NCI-H82 treated with DMSO at 0.1 percent for 48 hours (cell line): ENCODE measurements at regions not wholly inside any gene's neighbourhood (a gene's known extent, or its start where the extent isn't known, plus 50 kb on each side); places are given as distances from the start of the nearest gene placed in this dataset.
"Not testable (repeated sequence)": the region's sequence is repeated elsewhere in the genome, so short reads cannot be mapped to it uniquely, and the experiment has no call there.

Source experiments
- DNase-seq: peaks from one replicate; lab custom pipeline; 2025; ENCODE audit not compliant: unreplicated experiment; lab: John Stamatoyannopoulos, UW

DNA sequence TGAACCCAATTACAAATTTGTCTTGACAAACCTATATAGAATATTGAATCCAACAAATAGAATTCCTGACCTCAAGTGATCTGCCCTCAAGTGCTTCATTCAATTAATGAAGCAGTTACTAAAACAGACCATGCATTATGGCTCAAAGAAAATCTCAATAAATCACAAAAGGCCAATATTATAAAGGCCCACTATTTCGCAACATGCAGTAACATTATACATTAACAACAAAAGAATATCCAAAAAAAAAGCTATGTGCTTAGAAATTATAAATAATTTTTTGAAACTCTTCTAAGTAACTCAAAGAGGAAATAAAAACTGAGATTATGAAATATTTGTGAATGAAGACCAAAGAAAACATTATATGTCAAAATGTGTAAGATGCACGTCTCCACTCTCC is 177.7 kb downstream of the ZNF674 start:
- no peak for DNase-seq

DNA sequence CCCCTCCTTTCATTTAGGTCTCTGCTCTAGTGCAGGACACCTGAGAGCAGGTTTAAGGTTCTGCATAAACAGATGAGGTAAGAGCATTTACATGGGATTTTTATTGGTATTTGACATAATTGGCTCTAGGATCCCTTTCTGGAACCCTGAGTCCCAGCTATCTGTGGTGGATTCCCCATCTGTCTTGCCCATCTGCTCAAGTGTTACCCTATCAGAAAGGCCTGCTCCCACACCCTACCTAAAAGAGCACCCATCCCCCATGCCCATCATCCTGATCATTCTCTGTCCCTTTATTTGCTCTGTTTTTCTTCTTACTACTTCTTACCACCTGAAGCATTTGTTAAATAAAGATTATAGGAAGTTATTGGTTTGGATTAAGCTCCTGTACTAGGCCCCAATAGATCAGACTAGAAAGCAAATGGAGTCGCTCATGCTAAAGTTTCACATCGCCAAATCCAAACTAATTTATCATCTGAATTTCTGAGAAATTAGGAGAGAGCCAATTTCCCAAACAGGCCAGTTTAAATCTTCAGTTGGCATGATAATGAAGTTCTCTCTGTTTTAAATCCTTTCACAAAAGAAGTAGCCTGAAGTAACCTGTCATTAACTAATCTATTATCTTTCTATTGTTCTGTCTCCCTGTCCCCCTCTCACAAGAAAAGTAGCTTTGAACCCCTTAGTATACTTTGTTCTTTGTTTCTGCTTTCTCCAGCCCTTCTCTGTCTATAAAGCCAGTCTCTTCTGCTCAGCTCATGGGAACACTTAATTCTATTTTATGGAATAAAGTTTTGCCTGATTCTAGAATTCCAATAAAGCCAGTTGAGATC is 178.6 kb downstream of the ZNF674 start:
- DNase-seq, result peak; percentile 92

DNA sequence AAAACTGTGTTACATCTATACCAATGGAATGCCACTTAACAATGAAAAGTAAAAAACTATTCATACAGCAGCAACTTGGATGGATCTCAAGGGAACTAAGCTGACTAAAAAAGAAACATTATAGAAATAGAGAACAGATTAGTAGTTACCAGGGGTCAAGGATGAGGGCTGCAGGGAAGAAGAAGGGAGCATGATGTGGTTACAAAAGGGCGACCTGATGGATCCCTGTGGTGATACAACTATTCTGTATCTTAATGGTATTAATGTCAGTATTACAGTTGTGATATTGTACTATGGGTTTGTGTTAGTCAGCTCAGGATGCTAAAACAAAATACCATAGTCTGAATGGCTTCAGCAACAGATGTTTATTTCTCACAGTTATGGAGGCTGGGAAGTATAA is 190.7 kb downstream of the ZNF674 start:
- no peak for DNase-seq

DNA sequence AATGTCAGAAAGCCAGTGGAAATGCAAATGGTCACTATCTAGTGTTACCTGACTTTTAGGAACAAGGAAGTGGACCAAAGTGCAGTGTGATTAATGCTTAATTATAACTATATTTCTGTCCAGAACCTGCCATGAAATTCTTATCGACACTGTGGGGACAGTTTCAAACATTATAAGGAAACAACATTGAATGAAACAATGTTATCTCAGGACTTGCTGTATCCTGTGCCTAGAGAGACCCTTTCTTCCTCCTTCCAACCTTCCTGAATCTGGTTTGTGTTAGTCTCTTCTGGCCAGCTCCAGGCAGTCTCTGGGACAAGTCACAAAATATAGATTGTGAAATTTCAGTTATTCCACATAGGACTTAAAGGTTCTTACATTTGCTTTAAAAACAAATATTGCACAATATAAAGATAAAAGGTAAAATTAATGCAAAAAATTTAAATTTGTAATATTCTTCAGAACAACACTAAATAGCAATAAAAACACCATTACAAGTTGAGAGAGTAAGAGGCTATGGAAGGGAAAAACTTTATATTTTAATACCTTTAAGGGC is 203.4 kb downstream of the ZNF674 start:
- no peak for DNase-seq

DNA sequence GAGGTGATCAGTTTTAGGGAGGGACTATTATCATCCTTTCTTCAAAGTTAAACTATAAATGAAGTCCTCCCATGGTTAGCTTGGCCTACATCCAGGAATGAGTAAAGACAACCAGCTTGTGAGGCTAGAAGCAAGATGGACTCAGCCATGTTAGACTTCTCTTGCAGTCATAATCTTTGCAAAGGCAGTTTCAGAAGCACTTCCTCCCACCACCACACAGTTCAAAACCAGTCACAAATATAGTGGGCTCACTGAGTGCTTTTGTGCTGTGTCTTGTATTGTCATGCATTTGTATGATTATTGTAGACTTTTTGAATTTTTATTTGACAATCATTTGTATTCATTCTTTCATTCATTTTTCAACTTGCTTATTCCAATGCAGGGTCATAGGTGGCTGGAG is 204.5 kb downstream of the ZNF674 start:
- DNase-seq, result no peak

DNA sequence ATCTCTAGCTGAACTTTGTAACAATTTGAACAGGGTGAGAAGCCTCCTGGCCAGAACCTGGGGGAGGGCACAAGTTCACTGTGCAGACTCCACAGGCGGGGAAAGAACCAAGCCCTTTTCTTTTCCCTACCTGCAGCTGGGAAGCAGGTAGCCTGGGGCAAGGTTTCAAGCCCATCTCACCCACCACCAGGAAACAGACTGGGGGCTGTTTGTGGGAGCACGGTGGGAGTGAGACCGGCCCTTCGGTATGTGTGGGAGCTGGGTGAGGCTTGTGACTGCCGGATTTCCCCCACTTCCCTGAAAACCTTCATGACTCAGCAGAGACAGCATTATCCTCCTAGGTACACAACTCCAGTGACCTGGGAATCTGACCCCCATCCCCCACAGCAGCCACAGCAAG is 211.7 kb downstream of the ZNF674 start:
- no peak for DNase-seq

DNA sequence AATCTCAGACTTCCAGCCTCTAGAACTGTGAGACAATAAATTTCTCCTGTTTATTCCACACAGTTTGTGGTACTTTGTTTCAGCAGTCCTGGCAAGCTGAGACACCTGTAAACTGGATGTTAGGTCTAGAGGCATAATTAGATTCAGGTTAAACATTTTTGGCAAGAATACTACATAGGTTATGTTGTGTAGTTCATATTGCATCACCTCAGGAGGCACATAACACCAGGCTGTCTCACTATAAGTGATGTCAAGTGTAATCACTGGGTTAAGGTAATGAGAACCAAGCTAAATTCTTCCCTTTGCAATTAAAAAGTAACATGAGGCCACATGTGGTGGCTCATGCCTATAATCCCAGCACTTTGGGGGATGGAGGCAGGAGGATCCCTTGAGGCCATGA is 214.2 kb downstream of the ZNF674 start:
- no peak for DNase-seq

DNA sequence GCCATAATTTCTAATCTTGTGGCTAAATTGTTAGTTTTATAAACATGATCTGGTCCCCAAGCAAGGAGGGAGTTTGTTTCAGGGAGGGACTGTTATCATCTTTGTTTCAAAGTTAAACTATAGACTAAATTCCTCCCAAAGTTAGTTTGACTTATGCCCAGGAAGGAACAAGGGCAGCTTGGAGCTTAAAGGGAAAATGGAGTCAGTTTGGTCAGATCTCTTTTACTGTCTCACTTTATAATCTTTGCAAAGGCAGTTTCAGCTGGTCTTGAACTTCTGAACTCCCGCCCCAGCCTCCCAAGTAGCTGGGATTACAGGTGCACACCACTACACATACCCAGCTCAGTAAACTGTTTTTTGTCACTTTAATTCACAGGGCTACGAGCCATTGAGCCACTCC is 214.7 kb downstream of the ZNF674 start:
- no peak for DNase-seq

DNA sequence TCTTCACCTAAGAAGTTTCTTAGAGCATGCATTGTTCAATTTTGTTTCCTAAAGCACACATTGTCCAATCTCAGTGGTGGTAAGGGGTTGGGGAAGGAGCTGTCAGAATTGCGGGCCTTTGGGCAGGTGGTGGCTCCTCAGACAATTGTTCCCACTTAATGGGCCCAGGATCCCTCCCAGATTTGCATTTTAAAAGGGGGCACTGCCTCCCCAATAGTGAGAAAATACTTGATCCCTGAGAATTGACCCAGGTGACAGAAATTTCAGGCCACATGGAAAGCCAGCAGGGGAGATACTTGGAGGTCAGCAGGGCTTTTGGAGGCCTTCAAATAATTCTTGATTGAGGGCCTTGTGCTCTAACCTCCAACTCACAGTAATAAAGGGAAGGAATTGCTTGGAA is 217.1 kb downstream of the ZNF674 start:
- DNase-seq, result no peak

DNA sequence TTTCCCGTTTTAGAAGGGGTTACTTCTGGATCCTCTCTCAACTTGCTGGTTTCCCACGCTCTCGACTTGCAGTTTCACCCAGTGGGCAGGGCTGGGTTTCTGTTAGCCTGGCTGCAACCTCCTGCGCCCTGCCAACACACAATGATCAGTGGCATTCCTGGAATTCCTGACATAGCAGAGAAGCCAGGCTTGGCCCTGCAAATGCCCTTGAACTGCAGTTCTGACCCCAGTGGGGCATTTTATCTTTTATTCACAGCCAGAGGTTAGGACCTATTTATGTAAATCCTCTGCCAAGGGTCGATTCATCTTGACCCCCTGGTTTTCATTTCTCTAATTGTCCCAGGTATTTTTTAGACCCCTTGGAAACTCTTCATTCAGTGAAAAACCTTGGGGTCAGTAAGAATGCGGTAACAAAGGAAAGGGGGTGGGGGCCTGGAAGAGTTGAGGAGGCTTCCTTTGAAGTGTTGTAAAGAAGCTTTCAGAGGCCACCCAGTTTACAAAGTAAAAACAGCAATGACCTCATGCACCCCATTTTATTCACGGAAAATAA is 217.6 kb downstream of the ZNF674 start:
- DNase-seq, result no peak

DNA sequence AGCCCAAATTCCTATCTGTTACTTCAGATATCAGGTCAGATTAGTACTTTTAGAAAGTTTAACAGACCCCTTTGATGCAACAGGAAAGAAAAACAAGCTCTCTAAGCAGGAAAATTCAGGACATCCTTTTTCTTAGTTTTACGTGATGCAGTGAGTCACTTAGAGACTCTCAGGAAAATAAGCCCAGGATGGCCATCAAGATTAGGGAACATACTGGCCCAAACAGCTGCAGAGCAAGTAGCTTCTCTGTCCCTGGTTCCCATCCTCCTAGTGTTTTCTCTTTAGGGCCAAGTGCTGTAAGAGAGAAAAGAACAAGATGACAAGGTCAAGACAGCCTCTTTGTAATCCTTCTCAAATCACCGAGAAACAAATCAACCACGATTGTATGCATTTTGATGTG is 219.1 kb downstream of the ZNF674 start:
- no peak for DNase-seq

DNA sequence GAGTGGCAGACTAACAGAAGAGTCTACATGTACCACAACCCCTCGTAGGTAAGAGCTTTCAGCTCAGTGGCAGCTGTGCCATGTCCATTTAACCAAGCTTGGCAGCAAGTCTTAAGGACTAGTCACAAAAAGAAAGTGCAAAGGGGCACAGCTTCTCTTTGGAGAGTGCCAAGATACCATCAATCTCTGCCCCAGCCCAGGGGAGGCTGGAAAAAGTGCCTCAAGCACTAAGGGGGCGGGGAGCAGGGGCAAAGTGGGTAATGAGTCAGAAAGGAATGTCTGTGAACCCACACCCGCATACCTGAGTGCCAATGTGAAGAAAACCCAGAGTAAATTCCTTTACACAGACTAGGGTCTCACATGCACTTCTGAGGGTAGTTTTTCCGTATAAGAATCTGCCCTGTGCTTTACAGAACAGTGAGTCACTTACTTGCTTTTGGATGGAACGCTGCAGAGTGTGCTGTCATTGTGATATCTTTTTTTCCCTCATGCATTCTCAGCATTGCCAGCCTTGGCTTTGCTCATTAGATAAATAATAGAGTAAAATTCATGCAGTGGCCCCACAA is 219.8 kb downstream of the ZNF674 start:
- DNase-seq, result no peak

DNA sequence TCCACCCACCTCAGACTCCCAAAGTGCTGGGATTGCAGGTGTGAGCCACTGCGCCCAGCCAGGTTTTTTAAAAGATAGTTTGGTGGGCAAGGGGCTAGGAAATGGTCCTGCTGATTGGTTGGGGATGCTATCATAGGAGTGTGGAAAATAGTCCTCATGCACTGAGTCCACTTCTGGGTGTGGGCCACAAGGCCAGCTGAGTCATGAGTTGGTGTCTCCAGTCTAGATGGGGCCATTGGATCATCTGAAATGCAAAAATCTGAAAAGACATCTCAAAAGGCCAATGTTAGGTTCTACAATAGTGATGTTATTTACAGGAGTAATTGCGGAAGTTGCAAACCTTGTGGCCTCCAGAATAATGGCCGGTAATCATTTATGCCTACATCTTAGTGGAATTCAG is 221.1 kb downstream of the ZNF674 start:
- no peak for DNase-seq

DNA sequence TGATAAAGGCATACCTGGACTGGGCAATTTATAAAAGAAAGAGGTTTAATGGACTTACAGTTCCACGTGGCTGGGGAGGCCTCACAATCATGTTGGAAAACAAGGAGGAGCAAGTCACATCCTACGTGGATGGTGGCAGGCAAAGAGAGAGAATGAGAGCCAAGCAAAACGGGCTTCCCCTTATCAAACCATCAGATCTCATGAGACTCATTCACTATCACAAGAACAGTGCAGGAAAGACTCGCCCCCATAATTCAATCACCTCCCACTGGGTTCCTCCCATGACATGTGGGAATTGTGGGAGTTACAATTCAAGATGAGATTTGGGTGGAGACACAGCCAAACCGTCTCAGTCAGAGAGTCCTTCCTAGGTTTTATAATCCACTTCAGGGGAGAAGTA is 222.3 kb downstream of the ZNF674 start:
- DNase-seq, result not testable (repeated sequence)

DNA sequence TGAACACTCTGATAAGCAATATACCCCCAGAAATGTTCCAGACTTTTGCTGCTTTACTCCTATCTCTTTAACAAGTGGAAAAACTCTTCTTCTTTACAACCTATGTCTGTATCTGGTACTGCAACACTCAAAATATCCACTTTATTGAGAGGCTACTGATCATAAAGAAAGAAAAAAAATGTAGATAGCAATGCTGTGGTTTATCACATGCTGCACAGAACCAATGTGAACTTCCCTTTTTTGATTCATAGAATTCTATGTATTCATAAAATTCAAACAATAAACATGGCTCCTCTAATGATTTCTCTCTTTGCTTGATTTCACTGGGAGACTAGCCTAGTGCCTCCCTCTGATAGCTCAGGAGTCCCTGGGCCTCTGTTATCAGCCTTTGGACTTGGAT is 223.5 kb downstream of the ZNF674 start:
- DNase-seq, result no peak

DNA sequence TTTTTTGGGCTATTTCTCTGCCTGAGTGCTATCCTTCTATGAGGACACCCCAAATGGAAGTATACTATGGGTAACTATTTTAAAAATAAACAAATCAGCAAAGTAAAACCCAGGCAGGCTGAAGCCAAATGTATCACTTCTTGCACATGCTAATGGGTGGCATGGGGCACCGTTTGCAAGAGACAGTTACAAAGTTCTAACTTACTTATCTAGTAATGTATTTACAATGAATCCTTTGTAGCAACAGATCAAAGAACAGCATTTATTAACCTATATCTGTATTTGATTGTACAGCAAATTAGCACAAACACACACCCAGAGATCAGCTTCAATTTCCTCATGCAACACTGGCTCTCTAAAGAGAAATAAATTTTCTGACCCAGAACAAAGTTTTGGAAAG is 225.5 kb downstream of the ZNF674 start:
- DNase-seq, result no peak

DNA sequence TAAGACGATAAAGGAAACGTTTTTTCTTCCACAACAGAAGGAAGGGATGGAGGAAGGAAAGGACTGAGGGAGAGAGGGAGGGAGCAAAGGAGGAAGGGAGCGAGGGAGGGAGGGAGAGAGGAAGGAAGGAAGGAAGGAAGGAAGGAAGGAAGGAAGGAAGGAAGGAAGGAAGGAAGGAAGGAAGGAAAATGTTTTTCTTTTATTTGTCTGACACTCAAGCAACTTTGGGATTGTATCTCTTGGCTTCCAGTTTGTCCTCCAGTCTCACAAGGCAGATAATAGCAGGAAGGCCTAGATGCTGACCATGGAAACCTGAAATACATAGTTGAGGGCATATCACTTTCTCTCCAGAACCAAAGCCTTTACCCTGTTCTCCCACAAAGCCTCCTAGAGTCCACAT is 226.7 kb downstream of the ZNF674 start:
- DNase-seq, result no peak

DNA sequence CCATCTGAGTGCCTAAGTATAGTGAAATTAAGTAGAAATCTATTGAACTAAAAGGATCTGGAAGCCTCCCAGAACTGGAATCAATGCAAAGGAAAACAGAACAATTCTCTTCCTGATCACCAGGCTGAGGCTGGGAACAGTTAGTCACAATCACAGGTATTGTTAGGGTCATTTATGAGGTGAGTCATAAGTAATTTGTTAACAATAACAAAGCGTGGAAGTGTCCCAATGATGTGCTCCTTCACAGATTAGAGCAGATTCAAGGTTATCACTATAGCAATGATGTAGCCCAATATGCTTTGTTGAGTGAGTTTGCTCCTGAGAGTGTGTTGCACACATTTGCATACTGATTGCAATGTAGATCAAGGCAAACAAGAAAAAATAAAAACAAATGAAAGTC is 228.1 kb downstream of the ZNF674 start:
- no peak for DNase-seq

DNA sequence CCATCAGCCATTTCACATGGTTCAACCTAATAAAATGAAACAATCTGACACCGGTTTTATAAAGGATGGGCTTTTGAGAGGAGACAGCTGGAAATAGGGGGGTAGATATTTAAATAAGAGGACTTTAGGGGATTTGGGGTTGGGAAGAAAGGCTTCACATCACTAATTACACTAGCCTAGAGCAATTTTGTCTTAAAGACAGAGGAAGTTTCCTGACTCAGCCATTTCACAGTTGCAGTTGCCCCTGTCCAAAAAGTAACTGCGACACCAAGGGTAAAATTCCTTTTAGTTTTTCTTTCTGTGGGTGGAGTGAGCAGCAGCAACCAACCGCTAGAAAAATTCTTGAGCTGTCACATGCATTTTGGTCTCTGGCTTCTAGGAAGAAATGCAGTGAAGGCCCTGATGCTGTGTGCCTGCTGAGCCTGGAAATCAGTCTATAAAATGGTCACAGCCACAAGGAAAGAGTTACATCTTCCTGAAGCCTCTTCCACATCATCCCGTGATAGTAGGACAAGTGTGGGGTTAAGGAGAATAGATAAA is 233.6 kb downstream of the ZNF674 start:
- no peak for DNase-seq

DNA sequence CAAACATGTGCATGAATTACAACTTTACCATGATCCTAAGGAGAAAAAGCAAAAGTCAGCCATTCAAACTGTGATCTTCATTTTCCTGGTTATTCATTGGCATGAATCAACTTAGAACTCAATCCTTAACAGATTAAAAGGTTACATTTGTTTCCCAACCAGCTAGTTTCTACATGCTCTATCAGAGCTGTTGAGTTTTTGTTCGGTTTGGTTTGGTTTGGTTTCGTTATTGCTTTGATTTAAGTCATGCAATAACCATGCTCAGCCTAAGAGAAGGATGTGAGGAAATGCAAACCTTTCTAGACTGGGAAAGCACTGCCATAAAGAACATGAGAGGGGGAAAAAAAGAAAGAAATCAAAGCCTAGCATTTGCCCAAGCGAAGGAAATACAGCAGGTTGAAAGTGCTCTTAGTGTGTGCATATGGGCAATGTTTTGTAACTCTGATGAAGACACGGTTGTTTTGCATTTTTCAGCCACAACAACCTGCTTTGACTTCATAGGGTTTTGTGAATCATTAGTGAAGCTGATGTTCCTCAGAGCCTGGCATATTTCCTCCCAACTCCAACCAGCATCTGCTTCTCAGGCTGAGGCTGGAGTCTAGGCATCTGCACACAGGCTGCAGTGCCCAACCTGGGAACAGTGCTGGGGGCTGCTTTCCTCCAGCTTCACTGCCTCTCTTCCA is 234.3 kb downstream of the ZNF674 start:
- no peak for DNase-seq

DNA sequence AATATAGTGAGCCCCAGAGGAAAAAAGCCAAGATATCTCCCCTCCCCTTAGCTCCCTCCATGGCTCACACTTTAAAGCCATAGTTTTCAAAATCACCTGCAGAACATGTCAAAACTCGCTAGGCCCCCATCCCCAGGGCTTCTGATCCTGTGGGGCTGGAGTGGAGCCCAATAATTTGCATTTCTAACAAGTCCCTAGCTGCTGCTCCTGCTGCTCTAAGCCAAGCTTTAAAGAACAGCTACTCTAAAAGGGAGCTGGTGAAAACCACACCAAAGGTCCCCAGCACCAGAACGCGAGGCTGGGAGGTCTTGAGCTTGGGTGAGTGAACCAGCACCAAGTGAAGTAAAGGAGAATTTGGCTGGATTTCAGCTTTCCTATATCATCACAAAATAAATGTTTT is 237.1 kb downstream of the ZNF674 start:
- no peak for DNase-seq

DNA sequence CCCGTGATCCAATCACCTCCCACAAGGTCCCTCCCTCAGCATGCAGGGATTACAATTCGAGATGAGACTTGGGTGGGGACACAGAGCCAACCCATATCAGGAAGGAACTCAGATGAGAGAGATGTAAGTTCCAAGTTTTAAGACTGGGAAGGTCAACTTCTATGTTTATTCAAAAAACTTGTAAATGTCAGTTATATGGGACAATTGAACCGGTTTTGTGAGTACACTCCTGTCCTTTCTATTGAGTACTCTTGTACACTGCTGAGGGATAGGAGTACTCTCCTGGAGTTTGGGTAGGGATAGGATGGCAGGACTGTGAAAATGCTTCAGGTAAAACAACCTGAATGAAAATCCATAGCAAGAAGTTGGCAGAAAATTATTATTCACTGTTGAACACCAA is 239.1 kb downstream of the ZNF674 start:
- DNase-seq, result no peak
